ENCODE measurements at regions not wholly inside any gene's neighbourhood (a gene's known extent, or its start where the extent isn't known, plus 50 kb on each side); places are given as distances from the start of the nearest gene placed in this dataset.

GRCh38 chr4:165656829-165657490 lies 216.1 kb upstream of the TLL1 start:
- no peak for TF ChIP-seq CTCF (IDR thresholded peaks at IDR 0.05; ENCODE audit: control insufficient read depth, insufficient read depth, low read depth, low read length, missing control alignments)
- no peak overlapping the region for H3K4me3 ChIP-seq (ENCODE audit: control insufficient read depth, low read depth, low read length)

GRCh38 chr4:165662341-165662740 lies 210.7 kb upstream of the TLL1 start:
- no peak for DNase-seq (ENCODE audit: low read depth)
- no peak overlapping the region for H3K4me3 ChIP-seq (ENCODE audit: control insufficient read depth, low read depth, low read length)
- TF ChIP-seq CTCF (IDR thresholded peaks at IDR 0.05; ENCODE audit: control insufficient read depth, insufficient read depth, low read depth, low read length, missing control alignments) = no peak

More at GRCh38 chr4:165656829-165657490, 216.1 kb upstream of the TLL1 start:
- no peak for DNase-seq (ENCODE audit: low read depth)

DNA sequence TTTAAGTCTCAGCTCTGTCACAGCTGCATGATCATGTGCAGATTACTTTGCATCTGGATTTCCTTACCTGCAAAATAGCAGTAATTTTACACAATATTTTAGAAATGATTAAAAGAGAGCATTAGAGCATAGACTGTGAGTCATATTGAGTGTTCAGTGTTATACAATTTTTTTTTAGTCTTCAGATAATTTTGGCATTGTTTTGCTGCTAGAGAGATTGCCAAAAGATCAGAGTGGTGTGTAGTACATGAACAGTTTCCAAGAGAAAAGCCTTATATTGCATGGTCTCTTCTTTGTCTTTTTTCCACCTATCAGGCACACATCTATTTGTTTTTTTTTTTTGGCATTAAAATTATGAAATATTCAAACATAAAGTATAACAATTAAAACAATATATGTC lies 209.6 kb upstream of the TLL1 start:
- H3K4me3 ChIP-seq (ENCODE audit: control insufficient read depth, low read depth, low read length) = no peak overlapping the region
- no peak for DNase-seq (ENCODE audit: low read depth)
- no peak for TF ChIP-seq CTCF (IDR thresholded peaks at IDR 0.05; ENCODE audit: control insufficient read depth, insufficient read depth, low read depth, low read length, missing control alignments)

DNA sequence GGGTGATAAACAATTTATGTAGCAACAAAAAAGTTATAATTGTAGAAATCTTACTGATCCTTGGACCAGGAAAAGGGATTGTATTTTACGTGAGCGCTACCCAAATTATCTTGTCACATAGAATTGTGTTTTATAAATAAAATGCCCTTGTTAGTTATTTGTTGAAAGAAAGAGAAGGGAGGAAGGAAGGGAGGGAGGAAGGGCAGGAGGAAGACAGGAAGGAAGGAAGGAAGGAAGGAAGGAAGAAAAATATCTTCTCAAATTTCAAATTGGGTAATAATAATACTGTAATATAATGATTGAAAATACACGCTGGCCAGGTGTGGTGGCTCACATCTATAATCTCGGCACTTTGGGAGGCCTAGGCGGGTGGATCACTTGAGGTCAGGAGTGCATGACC lies 206.2 kb upstream of the TLL1 start:
- no peak for TF ChIP-seq CTCF (IDR thresholded peaks at IDR 0.05; ENCODE audit: control insufficient read depth, insufficient read depth, low read depth, low read length, missing control alignments)
- no peak overlapping the region for H3K4me3 ChIP-seq (ENCODE audit: control insufficient read depth, low read depth, low read length)
- no peak for DNase-seq (ENCODE audit: low read depth)

- H3K4me3 ChIP-seq (ENCODE audit: control insufficient read depth, low read depth, low read length) = no peak overlapping the region
- no peak for TF ChIP-seq CTCF (IDR thresholded peaks at IDR 0.05; ENCODE audit: control insufficient read depth, insufficient read depth, low read depth, low read length, missing control alignments)
- no peak for DNase-seq (ENCODE audit: low read depth)
Observed at GRCh38 chr4:165667969-165668368, 205.1 kb upstream of the TLL1 start.

DNA sequence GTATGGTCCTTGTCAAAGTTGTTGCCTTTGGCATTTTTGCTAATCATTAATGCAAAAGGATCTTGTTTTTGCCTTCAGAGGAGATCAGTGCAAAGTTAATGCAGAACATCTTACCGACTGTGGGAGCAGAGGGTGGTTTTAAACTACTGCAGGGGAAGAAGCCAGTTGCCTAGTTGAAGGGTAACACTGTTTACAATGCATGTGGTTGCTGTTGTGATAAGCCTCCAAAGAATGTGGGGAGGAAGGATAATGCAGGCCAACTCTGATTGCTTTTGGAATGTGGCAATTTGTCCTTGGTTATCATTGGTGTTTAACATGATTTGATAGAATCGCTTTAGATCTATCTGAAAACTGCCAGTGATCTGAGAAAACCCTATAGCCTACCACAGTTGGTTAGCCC lies 204.3 kb upstream of the TLL1 start:
- DNase-seq (ENCODE audit: low read depth) = no peak
- H3K4me3 ChIP-seq (ENCODE audit: control insufficient read depth, low read depth, low read length) = no peak overlapping the region
- no peak for TF ChIP-seq CTCF (IDR thresholded peaks at IDR 0.05; ENCODE audit: control insufficient read depth, insufficient read depth, low read depth, low read length, missing control alignments)
